CD4-positive, alpha-beta T cell treated with Interleukin-17A for 1 hour (primary cell): ENCODE measurements at regions not wholly inside any gene's neighbourhood (a gene's known extent, or its start where the extent isn't known, plus 50 kb on each side); places are given as distances from the start of the nearest gene placed in this dataset.

ENCODE experiments used
- DNase-seq: peaks from one replicate; pipeline ENCODE4 v3.0.0-alpha.2; 2020

DNA sequence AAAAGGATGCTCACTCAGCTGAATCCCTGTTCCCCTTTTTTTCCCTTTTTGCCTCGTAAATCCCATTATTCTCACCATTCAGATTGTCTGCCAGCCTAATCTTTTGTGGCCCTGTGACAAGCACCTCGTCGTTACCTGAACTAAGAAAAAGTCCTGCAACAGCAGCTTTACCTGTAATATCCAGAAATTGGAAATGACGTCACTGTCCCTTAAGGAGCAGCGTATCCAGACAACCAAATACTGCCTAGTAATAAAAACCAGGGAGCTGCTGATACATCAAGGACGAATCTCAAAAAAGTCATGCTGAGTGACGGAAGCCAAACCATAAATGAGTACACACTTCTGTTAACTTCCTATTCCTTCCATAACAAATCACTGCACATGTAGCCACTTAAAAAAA lies 694.9 kb downstream of the GALR1 start:
- no peak for DNase-seq

DNA sequence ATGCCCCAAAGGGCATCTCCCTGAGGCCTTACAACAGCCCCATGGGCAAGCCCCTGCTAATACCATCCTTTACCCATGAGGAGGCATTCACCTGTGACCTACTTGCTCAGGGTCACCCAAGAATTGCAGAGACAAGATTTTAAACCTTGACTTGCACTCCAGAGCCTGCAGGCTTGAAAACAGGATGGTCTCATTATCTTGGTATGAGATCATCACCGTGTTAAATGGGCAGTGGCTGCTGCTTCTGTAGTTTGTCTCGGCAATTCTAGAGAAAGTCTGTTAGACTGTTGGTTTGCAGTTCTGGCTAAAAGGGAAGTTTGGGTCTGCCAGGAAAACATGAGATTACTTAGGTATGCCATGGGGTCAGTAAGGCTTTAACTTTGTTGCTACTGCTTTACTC lies 698.9 kb downstream of the GALR1 start:
- no peak for DNase-seq

DNA sequence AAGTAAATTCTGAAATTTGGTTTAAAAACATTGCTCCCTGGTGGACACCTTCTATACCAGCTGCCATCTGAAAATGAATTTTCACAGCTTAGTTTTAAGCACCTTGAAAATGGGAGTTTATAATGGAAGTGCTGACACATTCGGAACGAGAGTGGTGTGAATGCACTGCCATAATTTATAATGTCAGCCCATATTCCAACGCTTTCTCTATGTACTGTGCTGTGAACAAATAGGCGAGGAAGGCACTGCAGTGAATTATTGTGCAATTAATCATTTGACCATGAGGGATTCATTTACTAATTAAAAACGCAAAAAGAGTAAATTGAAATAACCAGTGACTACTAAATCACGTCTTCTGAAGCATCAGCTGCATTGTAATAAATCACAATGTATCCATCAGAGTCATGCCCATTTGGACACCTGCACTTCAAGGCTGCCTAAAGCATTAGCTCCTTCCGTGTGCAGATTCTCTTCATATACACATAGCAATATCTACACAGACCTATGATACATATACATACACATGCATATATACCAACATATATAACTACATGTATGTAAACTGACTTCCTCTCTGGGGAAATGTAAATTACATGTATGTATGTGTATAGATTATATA lies 699.8 kb downstream of the GALR1 start:
- DNase-seq = no peak

DNA sequence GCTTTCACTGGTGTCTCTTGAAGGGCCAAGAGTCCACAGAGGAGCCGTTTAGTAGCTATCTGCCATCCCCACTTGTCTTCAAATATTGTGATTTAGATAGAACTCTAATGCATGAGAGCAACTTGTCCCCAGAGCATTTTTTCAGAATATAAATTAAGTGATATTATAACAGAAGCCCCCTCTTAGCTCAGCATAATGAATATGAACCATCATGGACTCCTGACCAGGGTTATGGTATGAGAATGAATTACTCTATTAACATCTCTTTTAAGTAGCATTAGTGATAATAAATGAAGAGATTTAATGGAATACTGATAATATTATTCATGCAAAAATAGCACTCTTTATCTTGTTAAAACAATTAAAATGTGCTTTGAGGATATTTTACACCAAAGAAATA lies 709.6 kb downstream of the GALR1 start:
- DNase-seq = no peak

DNA sequence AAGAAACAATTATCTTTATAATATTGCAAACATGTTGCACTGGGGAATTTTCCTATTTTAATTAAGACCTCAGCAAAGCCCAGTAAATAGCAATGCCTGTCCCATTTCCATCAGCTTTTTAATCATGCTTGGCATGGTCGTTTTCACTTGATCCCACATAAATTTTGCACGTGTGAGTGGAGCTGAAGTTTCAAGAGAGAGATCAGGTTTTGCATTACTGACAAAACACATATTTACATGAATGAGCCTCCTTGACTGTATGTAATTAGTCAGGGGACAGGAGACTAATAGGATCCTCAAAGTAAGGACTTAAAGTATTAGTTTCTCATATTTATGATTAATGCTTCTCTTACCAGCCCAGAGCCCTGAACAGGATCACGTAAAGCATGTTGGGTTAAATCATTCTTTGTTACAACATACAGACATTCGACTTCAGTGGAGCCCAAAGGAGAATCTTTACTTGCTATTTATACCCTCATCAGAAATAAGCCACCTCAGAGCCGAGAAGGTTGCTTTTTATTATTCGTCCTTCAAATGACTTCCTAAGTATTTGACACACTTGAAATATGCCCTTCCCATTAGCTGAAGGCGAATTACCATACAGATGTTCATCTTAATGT lies 711.3 kb downstream of the GALR1 start:
- no peak for DNase-seq

DNA sequence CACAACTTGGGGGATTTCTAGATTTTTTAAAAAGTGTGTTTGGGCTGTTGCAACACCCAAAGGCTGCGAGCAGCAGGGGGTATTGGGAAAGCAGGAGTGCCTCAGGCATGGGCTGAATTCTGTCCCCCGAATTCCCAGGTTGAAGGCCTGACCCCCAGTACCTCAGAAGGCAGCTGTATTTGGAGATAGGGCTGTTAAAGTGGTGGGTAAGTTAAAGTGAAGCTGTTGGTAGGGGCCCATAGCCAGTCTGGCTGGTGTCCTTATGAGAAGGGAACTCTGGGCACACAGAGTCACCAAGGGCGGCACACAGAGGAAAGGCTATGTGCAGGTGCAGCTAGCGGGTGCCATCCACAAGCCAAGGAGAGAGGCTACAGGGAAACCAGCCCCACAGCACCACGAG lies 717.4 kb downstream of the GALR1 start:
- DNase-seq = no peak

DNA sequence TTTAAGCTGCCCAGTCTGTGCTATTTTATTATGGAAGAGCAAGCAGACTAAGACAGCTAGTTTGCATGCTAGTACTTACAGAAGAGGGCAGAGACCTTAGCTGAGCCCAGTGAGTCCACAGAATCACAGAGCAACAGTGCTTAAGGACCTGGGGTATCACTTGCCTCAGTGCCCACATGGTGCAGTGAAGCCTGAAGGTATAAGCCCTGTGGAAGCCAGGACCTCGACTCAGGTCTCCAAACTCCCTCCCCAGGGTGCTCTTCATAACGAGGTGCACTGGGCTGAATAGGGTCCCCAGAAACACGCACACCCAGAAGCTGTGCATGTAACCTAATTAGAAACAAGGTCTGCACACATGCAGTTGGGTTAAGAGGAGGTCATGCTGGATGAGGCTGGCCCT lies 718.1 kb downstream of the GALR1 start:
- no peak for DNase-seq

DNA sequence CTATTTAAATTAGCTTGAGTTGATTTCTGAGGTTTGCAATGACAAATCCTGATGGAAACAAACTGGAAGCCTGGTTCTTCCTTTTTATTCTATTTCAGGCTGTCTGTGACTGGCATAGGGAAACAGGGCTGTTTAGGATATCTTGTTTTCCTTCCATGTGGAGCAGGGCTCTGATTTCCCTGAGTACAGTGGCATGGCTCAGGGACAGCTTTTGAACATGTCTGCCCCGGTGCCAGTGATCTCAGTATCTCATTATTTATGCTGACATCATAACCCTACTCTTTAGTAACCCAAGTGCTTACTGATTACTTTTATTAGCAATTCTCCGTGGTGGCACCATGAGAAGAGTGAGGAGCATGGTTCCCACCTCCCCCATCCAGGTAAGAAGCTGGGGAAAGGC lies 720.3 kb downstream of the GALR1 start:
- no peak for DNase-seq

DNA sequence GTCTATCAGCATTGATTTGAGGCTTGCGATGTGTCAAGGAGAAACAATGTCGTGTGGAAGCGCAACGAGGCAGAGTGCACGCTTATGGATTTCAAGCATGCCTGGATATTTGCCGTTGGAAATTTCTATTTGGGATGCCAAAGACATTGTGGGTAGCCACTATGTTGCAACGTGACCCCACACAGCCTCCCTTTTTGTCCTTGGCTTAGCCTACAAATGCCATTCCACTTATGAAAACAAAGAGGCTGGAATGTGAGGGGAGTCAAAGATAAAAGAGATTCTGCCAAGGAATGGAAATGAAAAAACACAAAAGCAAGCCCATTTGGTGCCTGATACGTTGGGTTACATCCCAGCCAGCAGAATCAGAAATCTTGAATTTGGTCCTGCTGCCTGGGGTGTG lies 721.2 kb downstream of the GALR1 start:
- no peak for DNase-seq

DNA sequence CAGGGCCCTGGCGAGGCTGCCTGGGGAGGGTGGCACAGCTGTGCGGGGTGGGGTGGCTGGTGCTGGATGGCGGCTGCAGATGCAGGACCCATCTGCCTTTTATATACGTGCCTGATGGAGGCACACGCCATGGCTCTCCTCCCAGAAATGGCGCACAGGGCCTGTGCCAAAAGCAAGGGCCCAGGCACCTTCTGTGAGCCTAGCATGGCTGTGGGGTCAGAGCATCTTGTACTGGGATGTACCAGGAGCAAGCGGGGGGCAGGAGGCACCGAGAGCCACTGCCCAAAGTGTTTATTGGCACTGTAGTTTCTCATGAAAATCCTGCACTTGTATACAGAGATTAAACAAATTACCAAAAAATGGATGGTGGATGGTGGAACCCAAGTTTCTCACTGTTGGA lies 724.1 kb downstream of the GALR1 start:
- DNase-seq = no peak

DNA sequence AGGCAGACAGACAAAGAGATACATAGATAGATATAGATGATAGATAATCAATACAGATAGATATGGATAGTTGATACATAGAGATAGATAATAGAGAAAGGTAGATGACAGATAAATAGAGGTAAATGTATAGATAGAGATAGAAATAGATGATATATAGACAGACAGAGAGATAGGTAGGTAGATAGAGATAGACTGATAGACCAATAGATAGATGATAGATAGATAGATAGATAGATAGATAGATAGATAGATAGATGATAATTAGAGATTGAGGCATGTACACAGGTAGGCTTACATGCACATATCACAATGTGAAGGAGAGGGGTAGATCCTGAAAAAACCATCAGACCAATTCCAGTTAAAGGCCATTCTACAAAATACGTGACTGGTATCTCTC lies 724.7 kb downstream of the GALR1 start:
- DNase-seq = no peak

DNA sequence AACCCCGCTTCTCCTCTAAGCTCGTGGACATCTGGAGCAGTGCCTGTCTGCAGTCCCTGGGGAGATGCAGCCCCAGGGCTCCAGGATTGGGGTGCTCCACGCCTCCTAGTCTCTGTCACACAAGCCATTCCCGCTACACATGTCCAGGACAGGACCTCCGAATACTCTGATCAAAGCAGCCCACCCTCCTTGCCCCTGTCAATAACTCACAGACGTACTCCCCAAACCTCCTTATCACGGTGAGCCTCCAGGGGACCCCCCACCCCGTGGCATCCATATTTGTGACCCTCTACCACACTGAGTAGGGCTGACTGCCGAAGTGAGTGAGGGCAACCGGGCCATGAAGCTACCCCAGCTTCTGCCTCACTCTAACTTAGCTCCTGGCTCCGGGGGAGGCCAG lies 727.7 kb downstream of the GALR1 start:
- no peak for DNase-seq

DNA sequence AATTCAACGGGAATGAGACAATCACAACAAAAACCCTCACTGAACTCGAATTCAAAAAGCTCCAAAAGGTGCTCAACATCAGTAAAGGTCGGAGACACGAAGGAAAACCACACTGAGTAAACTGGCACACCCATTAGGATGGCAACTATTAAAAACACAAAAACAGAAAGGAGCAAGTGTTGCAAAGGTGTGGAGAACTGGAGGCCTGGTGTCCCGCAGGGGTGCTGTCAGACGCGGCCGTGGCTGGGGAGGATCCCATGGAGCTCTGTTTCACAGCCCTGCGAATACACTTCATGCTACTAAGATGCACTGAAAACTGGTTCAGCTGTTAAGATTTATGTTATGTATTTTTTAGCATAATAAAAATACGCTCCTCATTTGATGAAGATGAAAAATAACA lies 730.6 kb downstream of the GALR1 start:
- no peak for DNase-seq

DNA sequence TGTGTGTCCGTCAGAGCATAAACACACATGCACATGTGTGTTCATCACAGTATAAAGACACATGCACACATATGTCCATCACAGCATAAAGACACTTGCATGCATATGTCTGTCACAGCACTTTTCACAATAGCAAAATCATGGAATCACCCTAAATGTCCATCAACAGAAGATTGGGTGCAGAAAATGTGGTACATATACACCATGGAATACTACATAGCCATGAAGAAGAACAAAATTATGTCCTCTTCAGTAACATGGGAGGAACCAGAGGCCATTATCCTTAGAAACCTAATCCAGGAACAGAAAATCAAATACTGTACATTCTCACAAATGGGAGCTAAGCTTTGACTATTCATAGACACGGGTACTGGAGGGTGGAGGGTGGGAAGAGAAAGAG lies 732.2 kb downstream of the GALR1 start:
- no peak for DNase-seq

DNA sequence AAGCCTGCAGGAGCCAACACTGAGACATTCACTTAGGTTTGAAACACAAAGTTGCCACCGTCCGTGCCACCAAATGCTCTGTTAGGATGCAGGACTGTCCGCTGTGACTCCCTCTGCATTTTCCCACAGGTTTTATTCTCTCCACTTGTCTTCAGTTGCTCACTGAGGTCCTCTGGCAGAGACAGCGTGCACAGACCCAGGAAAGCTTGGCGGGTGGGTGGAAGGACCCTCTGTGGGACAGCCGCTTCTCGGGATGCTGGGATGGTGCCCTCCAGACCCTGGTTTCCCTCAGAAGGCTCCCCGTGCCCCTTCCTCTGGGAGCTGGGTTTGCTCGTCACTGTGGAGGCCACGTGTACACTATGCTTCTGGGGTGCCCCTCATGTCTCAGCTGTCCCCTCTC lies 733.6 kb downstream of the GALR1 start:
- no peak for DNase-seq

DNA sequence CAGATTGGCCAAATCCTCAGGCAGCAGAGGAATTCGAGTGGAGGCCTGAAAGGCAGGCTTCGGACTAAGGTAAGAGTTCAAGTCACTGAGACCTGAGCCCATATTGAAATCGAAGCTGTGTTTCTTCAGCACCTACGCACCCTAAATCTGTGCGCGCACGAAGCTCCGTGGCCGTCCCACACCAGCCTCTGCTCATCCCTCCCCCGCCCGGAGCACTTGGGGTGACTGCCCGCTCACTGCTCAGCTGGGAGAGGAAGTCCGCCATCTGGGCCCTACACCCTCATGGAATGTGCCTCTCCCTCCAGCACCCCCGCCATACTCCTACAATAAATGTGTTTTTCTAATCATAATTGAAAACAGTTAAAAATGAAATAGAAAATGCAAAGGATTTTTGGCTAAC lies 734.5 kb downstream of the GALR1 start:
- no peak for DNase-seq

DNA sequence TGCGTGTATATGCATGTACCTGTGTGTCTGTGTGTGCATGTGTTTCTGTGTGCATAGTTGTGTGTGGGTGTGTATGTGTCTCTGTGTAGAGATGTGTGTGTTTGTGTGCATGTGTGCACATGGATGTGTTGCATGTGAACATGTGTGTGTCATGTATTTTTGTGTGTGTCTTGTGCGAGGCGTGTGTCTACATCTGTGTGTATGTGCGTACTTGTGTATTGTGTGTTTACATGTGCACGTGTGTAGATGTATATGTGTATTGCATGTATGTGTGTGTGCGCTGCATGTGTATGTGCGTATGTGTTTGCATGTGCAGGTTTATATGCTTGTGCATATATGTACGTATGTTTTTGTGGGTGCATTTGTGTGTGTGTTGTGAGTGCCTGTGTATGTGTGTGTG lies 735.2 kb downstream of the GALR1 start:
- DNase-seq = no peak

DNA sequence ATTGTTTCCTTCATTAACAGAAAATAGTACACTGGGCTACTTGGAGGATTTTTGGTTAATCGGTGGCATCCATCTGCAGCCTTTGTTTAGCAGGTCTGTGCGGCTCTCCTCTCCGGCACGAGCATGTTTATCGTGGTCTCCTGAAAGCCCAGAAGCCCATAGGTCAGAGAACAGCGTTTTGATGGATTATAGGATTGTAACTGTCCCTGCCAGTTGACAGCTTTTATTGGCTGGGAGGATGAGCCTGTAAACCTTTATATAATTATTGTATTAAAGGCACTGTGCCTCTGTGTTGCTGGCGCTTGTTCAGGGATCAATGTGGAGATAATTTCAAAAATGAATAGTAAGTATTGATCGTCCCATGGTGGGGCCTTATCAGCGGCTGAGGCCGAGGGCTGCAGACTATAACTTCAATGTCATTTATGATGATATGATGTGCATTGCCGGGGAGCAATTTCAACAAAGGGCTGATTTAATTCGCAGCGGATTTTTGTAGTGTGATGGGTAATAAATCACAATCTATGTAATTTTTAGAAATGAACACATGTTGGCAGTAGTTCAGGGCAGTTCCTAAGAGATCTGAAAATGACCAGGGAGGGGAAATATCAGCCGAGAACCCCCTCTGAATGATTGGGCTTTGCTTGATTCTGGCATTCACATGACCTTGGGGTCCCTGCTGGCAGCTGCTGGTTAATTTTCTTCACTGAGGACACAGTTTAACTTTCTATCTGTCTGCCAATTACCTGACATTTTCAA lies 736.1 kb downstream of the GALR1 start:
- no peak for DNase-seq

DNA sequence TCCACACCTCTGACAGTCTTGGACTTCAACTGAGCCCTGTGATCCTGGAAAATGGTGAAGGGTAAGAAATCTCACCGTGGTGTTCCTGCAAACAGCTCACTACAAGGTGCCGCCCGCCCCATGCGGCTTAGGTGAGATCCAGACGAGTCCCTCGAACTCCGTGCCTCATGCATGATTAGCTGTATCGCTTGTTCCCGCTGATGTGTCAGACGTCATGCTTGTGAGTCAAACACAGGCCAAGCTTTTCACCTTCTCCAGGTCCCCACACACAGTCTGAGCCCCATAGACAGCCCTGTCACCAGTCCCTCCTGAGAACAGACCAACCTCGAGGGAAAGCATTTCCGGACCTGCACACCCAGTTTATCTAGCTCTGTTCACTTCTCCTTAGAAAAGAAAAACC lies 740.5 kb downstream of the GALR1 start:
- DNase-seq = no peak

DNA sequence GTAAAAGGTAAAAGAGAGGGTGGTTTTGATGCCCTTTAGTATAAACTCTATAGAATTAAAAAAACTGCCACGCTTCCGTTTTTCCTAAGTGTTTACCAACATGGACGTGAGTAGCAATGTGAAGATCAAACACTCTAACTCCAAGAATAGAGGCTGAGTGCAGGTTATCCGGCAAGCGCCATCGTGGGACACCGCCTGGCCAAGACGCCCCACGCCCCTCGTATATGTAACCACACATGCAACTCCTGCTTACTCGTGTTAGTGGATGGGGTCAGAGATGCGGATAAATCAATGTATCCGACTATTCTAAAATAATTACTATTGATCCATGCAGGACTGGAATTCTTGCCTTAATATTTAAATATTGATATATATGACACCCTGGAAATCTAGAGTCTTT lies 741.3 kb downstream of the GALR1 start:
- DNase-seq = no peak

DNA sequence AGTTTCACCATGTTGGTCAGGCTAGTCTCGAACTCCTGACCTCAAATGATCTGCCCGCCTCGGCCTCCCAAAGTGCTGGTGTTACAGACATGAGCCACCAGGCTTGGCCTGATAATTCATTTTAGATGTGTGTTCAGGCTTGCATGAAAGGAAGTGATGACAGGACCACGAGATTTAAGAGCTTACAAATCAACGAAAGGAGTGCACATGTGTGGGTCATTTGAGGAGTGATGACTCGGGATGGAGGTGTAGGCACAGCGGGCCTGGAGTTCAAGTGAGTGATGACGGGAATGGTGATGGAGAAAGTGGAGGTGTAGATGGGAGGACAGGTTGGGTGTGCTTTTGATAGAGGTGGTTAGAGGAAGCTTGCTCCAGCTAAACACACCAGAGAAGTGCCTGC lies 742.4 kb downstream of the GALR1 start:
- DNase-seq = no peak

DNA sequence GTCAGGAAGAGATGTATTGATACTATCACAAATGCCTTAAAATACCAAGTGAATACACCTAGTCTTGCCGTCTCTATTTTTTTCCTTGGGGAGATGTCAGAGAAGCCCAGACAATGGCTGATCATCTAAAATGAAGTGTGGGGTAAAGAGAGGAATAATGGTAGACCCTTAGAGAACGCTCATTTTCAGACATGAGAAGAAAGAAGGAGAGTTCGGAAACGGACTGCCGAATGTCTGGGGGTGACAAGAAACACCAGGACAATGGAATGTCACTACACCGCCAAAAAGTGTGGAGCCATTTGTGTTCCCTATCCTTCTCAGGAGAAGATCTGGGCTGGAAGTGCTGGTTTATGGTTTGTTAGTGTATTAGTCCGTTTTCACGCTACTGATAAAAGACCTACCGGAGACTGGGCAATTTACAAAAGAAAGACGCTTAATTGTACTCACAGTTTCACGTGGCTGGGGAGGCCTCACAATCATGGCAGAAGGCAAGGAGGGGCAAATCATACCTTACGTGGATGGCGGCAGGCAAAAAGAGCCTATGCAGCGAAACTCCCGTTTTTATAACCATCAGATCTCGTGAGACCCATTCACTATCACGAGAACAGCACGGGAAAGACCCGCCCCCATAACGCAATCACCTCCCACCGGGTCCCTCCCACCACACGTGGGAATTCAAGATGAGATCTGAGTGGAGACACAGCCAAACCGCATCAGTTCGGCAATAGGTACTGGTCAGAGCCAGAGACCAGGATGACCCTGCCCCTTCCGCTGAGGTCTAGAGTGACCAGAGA lies 743.7 kb downstream of the GALR1 start:
- DNase-seq = no peak

DNA sequence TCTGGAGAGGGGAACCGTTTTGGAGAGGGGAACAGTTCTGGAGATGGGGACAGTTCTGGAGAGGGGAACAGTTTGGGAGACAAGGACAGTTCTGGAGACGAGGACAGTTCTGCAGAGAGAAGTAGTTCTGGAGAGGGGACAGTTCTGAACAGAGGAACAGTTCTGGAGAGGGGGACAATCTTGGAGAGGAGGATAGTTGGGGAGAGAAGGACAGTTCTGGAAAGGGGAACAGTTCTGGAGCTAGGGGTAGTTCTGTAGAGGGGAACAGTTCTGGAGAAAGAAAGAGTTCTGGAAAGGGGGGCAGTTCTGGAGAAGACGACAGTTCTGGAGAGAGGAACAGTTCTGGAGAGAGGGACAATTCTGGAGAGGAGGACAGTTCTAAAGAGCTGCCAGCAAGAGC lies 745.9 kb downstream of the GALR1 start:
- DNase-seq = no peak

DNA sequence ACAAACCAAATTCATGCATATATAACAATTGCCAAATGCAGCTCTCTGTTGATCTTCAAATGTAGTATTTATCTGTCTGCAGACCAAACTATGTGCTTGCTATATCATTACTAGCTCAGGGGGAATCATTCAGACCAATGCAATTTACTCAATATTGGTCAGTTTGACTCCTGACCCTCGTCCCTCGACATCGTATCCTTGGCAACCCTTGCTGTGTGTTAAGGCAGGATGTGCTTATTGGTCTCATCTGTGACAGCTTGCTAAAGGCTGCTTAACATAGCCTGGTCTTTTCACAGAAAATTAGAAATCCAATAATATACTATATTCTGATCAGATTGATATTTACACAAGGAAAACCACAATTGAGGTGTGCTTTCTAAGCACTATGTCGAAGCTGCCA lies 747.1 kb downstream of the GALR1 start:
- no peak for DNase-seq
